GM12891 (cell line): ENCODE measurements at regions not wholly inside any gene's neighbourhood (a gene's known extent, or its start where the extent isn't known, plus 50 kb on each side); places are given as distances from the start of the nearest gene placed in this dataset.

Source experiments
- DNase-seq: peaks from one replicate; pipeline ENCODE4 v3.0.0; 2011; ENCODE audit warnings: low spot score; ENCODE audit not compliant: insufficient read length
- FAIRE-seq: peaks from 2 replicates; lab custom pipeline; 2011; peaks lifted over from hg19 to GRCh38; lab: Jason Lieb, UNC
- PAX5 ChIP-seq: IDR thresholded peaks from 2 replicates; pipeline ENCODE4 v1.6.1; 2011; ENCODE audit warnings: low read length, moderate library complexity, mild to moderate bottlenecking; ENCODE audit not compliant: insufficient read depth, severe bottlenecking
- POLR2A ChIP-seq: IDR thresholded peaks from 2 replicates; pipeline ENCODE4 v1.6.1; 2011; ENCODE audit warnings: low read depth, low read length, control low read depth
- POLR2AphosphoS5 ChIP-seq: IDR thresholded peaks from 2 replicates; pipeline ENCODE4 v1.6.1; 2011; ENCODE audit warnings: low read depth, low read length, control low read depth
- POU2F2 ChIP-seq: IDR thresholded peaks from 2 replicates; pipeline ENCODE4 v1.6.1; 2011; ENCODE audit warnings: low read depth, mild to moderate bottlenecking, control low read depth, low read length, moderate library complexity
- SPI1 ChIP-seq: IDR thresholded peaks from 2 replicates; pipeline ENCODE4 v1.6.1; 2011; ENCODE audit warnings: low read depth, low read length, control low read depth
- TAF1 ChIP-seq: IDR thresholded peaks from 2 replicates; pipeline ENCODE4 v1.6.1; 2011; ENCODE audit warnings: low read depth, low read length, control low read depth

GRCh38 chr2:2919574-2920365 is 457.8 kb downstream of the EIPR1 start:
- FAIRE-seq: no peak
- TF ChIP-seq PAX5 (no peak), POLR2AphosphoS5 (no peak), SPI1 (no peak), POU2F2 (no peak), TAF1 (no peak), POLR2A (no peak)
- DNase-seq: no peak

GRCh38 chr2:2919026-2919425 is 458.6 kb downstream of the EIPR1 start:
- no peak for DNase-seq
- TF ChIP-seq SPI1 (no peak), POLR2A (no peak), POLR2AphosphoS5 (no peak), TAF1 (no peak), POU2F2 (no peak), PAX5 (no peak)
- no peak for FAIRE-seq

GRCh38 chr2:2916621-2917020 is 461.0 kb downstream of the EIPR1 start:
- TF ChIP-seq POLR2A (no peak), TAF1 (no peak), PAX5 (no peak), SPI1 (no peak), POU2F2 (no peak), POLR2AphosphoS5 (no peak)
- FAIRE-seq (no peak), DNase-seq (no peak)

- DNase-seq: no peak
- TF ChIP-seq POLR2A: no peak
- no peak for TF ChIP-seq PAX5
- no peak for FAIRE-seq
Measured at GRCh38 chr2:2914252-2914651, 463.4 kb downstream of the EIPR1 start.

GRCh38 chr2:2913601-2914120 is 464.0 kb downstream of the EIPR1 start:
- no peak for TF ChIP-seq SPI1
- no peak for TF ChIP-seq POLR2A
- no peak for TF ChIP-seq TAF1
- no peak for TF ChIP-seq POU2F2
- TF ChIP-seq POLR2AphosphoS5: no peak
- no peak for TF ChIP-seq PAX5
- DNase-seq (no peak), FAIRE-seq (no peak)

GRCh38 chr2:2912731-2913130 is 464.9 kb downstream of the EIPR1 start:
- no peak for TF ChIP-seq TAF1
- TF ChIP-seq SPI1: no peak
- TF ChIP-seq PAX5: no peak
- TF ChIP-seq POU2F2: no peak
- FAIRE-seq: no peak
- no peak for DNase-seq

- DNase-seq (no peak), FAIRE-seq (no peak)
- TF ChIP-seq TAF1 (no peak), POU2F2 (no peak), SPI1 (no peak), POLR2A (no peak), POLR2AphosphoS5 (no peak), PAX5 (no peak)
Measured at GRCh38 chr2:2912293-2912692, 465.3 kb downstream of the EIPR1 start.

GRCh38 chr2:2910259-2910658 is 467.4 kb downstream of the EIPR1 start:
- no peak for FAIRE-seq
- DNase-seq: no peak
- TF ChIP-seq POLR2AphosphoS5 (no peak), POU2F2 (no peak), PAX5 (no peak), POLR2A (no peak), TAF1 (no peak), SPI1 (no peak)

- DNase-seq: no peak
- FAIRE-seq: no peak
- TF ChIP-seq PAX5 (no peak), POLR2A (no peak), SPI1 (no peak), POU2F2 (no peak), TAF1 (no peak), POLR2AphosphoS5 (no peak)
Measured at GRCh38 chr2:2909086-2910035, 468.3 kb downstream of the EIPR1 start.
